GM23248 (cell line): ENCODE measurements at regions not wholly inside any gene's neighbourhood (a gene's known extent, or its start where the extent isn't known, plus 50 kb on each side); places are given as distances from the start of the nearest gene placed in this dataset.

Experiments used
- DNase-seq: peaks from one replicate; pipeline ENCODE4 v3.0.0-alpha.2; 2015
- H2AFZ ChIP-seq: fragments of 200-600 bp; sonication (generic); 2 replicates; pipeline ENCODE4 v1.6.1; 2016; ENCODE audit warnings: antibody characterized with exemption
- H3F3A ChIP-seq: fragments of 200-600 bp; sonication (generic); 2 replicates; pipeline ENCODE4 v1.6.1; 2016; ENCODE audit warnings: mild to moderate bottlenecking, antibody characterized with exemption, mixed run types; ENCODE audit not compliant: insufficient read depth
- H3K27ac ChIP-seq: fragments of 200-600 bp; sonication (generic); 2 replicates; pipeline ENCODE4 v1.5.1; 2016; ENCODE audit warnings: mild to moderate bottlenecking
- H3K27me3 ChIP-seq: fragments of 200-600 bp; sonication (generic); replicated peaks from 2 replicates; pipeline ENCODE4 v1.6.1; 2016; ENCODE audit warnings: mild to moderate bottlenecking; ENCODE audit not compliant: insufficient read depth
- H3K36me3 ChIP-seq: fragments of 200-600 bp; sonication (generic); 2 replicates; pipeline ENCODE4 v1.6.1; 2016; ENCODE audit warnings: low read depth, mild to moderate bottlenecking
- H3K4me1 ChIP-seq: fragments of 200-600 bp; sonication (generic); 2 replicates; pipeline ENCODE4 v1.6.1; 2016; ENCODE audit warnings: mild to moderate bottlenecking; ENCODE audit not compliant: insufficient read depth
- H3K4me2 ChIP-seq: fragments of 200-600 bp; sonication (generic); one replicate; pipeline ENCODE4 v1.6.1; 2016; ENCODE audit warnings: mild to moderate bottlenecking; ENCODE audit not compliant: unreplicated experiment
- H3K4me3 ChIP-seq: fragments of 200-600 bp; sonication (generic); 2 replicates; pipeline ENCODE4 v1.5.1; 2016; ENCODE audit warnings: mild to moderate bottlenecking
- H3K79me2 ChIP-seq: fragments of 200-600 bp; sonication (generic); 2 replicates; pipeline ENCODE4 v1.6.1; 2016; ENCODE audit warnings: mild to moderate bottlenecking; ENCODE audit not compliant: insufficient read depth
- H3K9ac ChIP-seq: fragments of 200-600 bp; sonication (generic); 2 replicates; pipeline ENCODE4 v1.6.1; 2016; ENCODE audit warnings: mild to moderate bottlenecking
- H3K9me2 ChIP-seq: fragments of 200-600 bp; sonication (generic); 2 replicates; pipeline ENCODE4 v1.6.1; 2016; ENCODE audit warnings: mixed run types, mild to moderate bottlenecking, moderate library complexity; ENCODE audit not compliant: insufficient read depth
- H3K9me3 ChIP-seq: fragments of 200-600 bp; sonication (generic); one replicate; pipeline ENCODE4 v1.6.1; 2017; ENCODE audit warnings: low read depth
- H4K20me1 ChIP-seq: fragments of 200-600 bp; sonication (generic); 2 replicates; pipeline ENCODE4 v1.6.0; 2016; ENCODE audit not compliant: insufficient read depth
- EZH2 ChIP-seq: fragments of 200-600 bp; sonication (generic); IDR thresholded peaks from 2 replicates; pipeline ENCODE4 v1.6.1; 2018; ENCODE audit warnings: antibody characterized with exemption, mild to moderate bottlenecking; ENCODE audit not compliant: insufficient read depth, poor library complexity, severe bottlenecking
- EZH2phosphoT487 ChIP-seq: fragments of 200-600 bp; sonication (generic); IDR thresholded peaks from 2 replicates; pipeline ENCODE4 v1.6.1; 2018; ENCODE audit warnings: antibody characterized with exemption, moderate library complexity, mild to moderate bottlenecking, low read depth; ENCODE audit not compliant: insufficient read depth
- WGBS, 2 experiments: methylation state at CpG; one replicate each; pipeline ENCODE4 v1.1.6; 2015 to 2017; ENCODE audit warnings: low lambda C conversion rate in 2 of 2, low coverage in 1 of 2; ENCODE audit errors: missing lambda C conversion rate in 2 of 2; 5-methylcytosine and 5-hydroxymethylcytosine counted together
- in situ Hi-C: fragments of 300-500 bp; cut with MboI; formaldehyde crosslinking; loops from 2 replicates; pipeline ENCODE4 v1.15.0; 2020

GRCh38 chr7:159271781-159272180, 127.1 kb upstream of the VIPR2 start:
- H3K27ac ChIP-seq: no peak overlapping the region
- no peak overlapping the region for H3K4me3 ChIP-seq
- no peak overlapping the region for H3K9ac ChIP-seq
- H3K4me1 ChIP-seq: no peaks in the 10 kb centered on the region
- H3K9me3 ChIP-seq: peaks cover 2% of the 10 kb centered on the region
- no peaks in the 10 kb centered on the region for H3K79me2 ChIP-seq
- TF ChIP-seq EZH2phosphoT487: no peak
- no peak for TF ChIP-seq EZH2
- no peaks in the 10 kb centered on the region for H3F3A ChIP-seq
- no peak overlapping the region for H3K4me2 ChIP-seq
- no peaks in the 10 kb centered on the region for H3K36me3 ChIP-seq
- 0 to 2% methylated on average over 1 of the region's 1 CpG for WGBS, 2 experiments
- in situ Hi-C loops: no loop called here
- no peaks in the 10 kb centered on the region for H4K20me1 ChIP-seq
- H3K27me3 ChIP-seq: no peaks in the 10 kb centered on the region
- DNase-seq: no peak
- no peaks in the 10 kb centered on the region for H3K9me2 ChIP-seq
- no peak overlapping the region for H2AFZ ChIP-seq

GRCh38 chr7:159269745-159270144, 125.1 kb upstream of the VIPR2 start:
- no peak overlapping the region for H3K4me2 ChIP-seq
- H2AFZ ChIP-seq: no peak overlapping the region
- no peak overlapping the region for H3K4me3 ChIP-seq
- H3K4me1 ChIP-seq: no peaks in the 10 kb centered on the region
- H3K36me3 ChIP-seq: no peaks in the 10 kb centered on the region
- H3K9me3 ChIP-seq: peaks cover 2% of the 10 kb centered on the region
- no peak overlapping the region for H3K27ac ChIP-seq
- H3K9ac ChIP-seq: no peak overlapping the region
- no peaks in the 10 kb centered on the region for H3F3A ChIP-seq
- H3K79me2 ChIP-seq: no peaks in the 10 kb centered on the region
- H3K9me2 ChIP-seq: no peaks in the 10 kb centered on the region
- TF ChIP-seq EZH2phosphoT487: no peak
- TF ChIP-seq EZH2: no peak
- in situ Hi-C loops: no loop called here
- 49 to 64% methylated on average over 3 of the region's 3 CpGs for WGBS, 2 experiments
- no peak for DNase-seq
- no peaks in the 10 kb centered on the region for H3K27me3 ChIP-seq
- no peaks in the 10 kb centered on the region for H4K20me1 ChIP-seq

- no peak overlapping the region for H3K4me3 ChIP-seq
- H3K27me3 ChIP-seq: no peaks in the 10 kb centered on the region
- H2AFZ ChIP-seq: no peak overlapping the region
- H3K79me2 ChIP-seq: no peaks in the 10 kb centered on the region
- in situ Hi-C loops: no loop called here
- no peaks in the 10 kb centered on the region for H3K9me2 ChIP-seq
- H3K9ac ChIP-seq: no peak overlapping the region
- no peaks in the 10 kb centered on the region for H3K36me3 ChIP-seq
- no peak for TF ChIP-seq EZH2
- TF ChIP-seq EZH2phosphoT487: no peak
- H3K9me3 ChIP-seq: no peaks in the 10 kb centered on the region
- H3K27ac ChIP-seq: no peak overlapping the region
- H3K4me1 ChIP-seq: no peaks in the 10 kb centered on the region
- no peak for DNase-seq
- H3F3A ChIP-seq: no peaks in the 10 kb centered on the region
- no peak overlapping the region for H3K4me2 ChIP-seq
- no peaks in the 10 kb centered on the region for H4K20me1 ChIP-seq
These were observed 118.8 kb upstream of the VIPR2 start for GRCh38 chr7:159263430-159263829.

- in situ Hi-C loops: no loop called here
- Histone ChIP-seq H4K20me1 (no peaks in the 10 kb centered on the region), H3K9me2 (no peaks in the 10 kb centered on the region), H3K36me3 (no peaks in the 10 kb centered on the region), H3F3A (no peaks in the 10 kb centered on the region), H3K9me3 (no peaks in the 10 kb centered on the region), H3K9ac (no peak overlapping the region), H3K4me3 (no peak overlapping the region), H3K27me3 (no peaks in the 10 kb centered on the region), H2AFZ (no peak overlapping the region), H3K4me1 (no peaks in the 10 kb centered on the region), H3K27ac (no peak overlapping the region), H3K4me2 (no peak overlapping the region), H3K79me2 (no peaks in the 10 kb centered on the region)
- TF ChIP-seq EZH2 (no peak), EZH2phosphoT487 (no peak)
- DNase-seq: no peak
- 0 to 5% methylated on average over 2 of the region's 2 CpGs for WGBS, 2 experiments
These were observed 109.0 kb upstream of the VIPR2 start for GRCh38 chr7:159253657-159254056.

- Histone ChIP-seq H3K9ac (no peak overlapping the region), H3K4me3 (no peak overlapping the region), H3K27ac (no peak overlapping the region), H2AFZ (no peak overlapping the region), H3K9me3 (no peaks in the 10 kb centered on the region), H3K4me2 (no peak overlapping the region), H3K36me3 (no peaks in the 10 kb centered on the region), H3K79me2 (no peaks in the 10 kb centered on the region), H3K4me1 (no peaks in the 10 kb centered on the region), H3K9me2 (no peaks in the 10 kb centered on the region), H3F3A (no peaks in the 10 kb centered on the region), H4K20me1 (no peaks in the 10 kb centered on the region), H3K27me3 (no peaks in the 10 kb centered on the region)
- in situ Hi-C loops: no loop called here
- WGBS, 2 experiments: 0 to 4% methylated on average over 1 of the region's 1 CpG
- TF ChIP-seq EZH2 (no peak), EZH2phosphoT487 (no peak)
- no peak for DNase-seq
These were observed 105.8 kb upstream of the VIPR2 start for GRCh38 chr7:159250471-159250870.
